Ishikawa (cell line): ENCODE measurements at regions not wholly inside any gene's neighbourhood (a gene's known extent, or its start where the extent isn't known, plus 50 kb on each side); places are given as distances from the start of the nearest gene placed in this dataset.

ENCODE experiments used
- CEBPB ChIP-seq: IDR thresholded peaks from 2 replicates; pipeline ENCODE4 v1.6.1; 2012
- EP300 ChIP-seq: IDR thresholded peaks from 2 replicates; pipeline ENCODE4 v1.6.1; 2012; ENCODE audit warnings: borderline replicate concordance
- RAD21 ChIP-seq: IDR thresholded peaks from 2 replicates; pipeline ENCODE4 v1.6.1; 2012; ENCODE audit warnings: low read depth
- TAF1 ChIP-seq: IDR thresholded peaks from 2 replicates; pipeline ENCODE4 v1.6.1; 2012; ENCODE audit warnings: low read depth, mild to moderate bottlenecking
- TCF12 ChIP-seq: IDR thresholded peaks from 2 replicates; pipeline ENCODE4 v1.6.1; 2012; ENCODE audit warnings: low read depth
- YY1 ChIP-seq: IDR thresholded peaks from 2 replicates; pipeline ENCODE4 v1.6.1; 2012; ENCODE audit warnings: low read depth
- ZBTB7A ChIP-seq: IDR thresholded peaks from 2 replicates; pipeline ENCODE4 v1.6.1; 2012; ENCODE audit warnings: low read depth
- TF ChIP-seq, protein P1 (sequence below): IDR thresholded peaks from 2 replicates; pipeline ENCODE4 v1.6.1; 2012
- TF ChIP-seq, protein P2 (sequence below): IDR thresholded peaks from 2 replicates; pipeline ENCODE4 v1.6.1; 2012; ENCODE audit warnings: low read depth, mild to moderate bottlenecking

DNA sequence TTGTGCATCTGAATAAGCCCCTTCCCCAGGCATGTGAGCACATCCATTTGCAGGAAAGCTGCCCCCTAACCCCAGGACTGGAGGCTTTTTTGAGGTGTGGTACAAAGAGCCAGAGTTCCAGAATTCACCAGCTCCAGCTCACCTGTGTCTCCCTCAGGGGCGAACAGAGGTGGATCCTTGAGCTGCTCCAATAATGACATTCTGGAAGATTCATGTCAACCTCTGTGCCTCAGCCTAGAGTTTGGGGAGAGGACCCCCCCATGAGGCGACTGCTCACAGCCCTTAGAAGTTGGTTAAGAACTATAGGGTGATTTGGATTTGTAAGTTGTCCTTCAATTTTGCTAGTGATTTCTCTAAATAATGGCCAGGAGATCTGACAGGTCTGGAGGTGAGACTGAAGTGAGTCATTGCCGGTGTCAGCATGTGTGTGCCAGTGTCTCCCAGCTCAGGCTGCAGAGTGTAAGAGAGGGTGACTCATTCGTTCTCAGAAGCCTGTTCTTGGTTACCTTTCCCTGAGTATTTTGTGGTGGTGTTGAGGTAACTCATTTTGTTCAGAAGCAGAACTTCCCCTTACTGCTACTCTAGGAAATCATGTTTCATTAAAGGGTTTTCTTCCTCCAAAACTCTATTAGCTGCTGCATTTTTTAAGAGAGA is 136.9 kb upstream of the TOPAZ1 start:
- no peak for TF ChIP-seq EP300
- no peak for TF ChIP-seq YY1
- TF ChIP-seq, protein P1, sequence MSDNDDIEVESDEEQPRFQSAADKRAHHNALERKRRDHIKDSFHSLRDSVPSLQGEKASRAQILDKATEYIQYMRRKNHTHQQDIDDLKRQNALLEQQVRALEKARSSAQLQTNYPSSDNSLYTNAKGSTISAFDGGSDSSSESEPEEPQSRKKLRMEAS: no peak
- TF ChIP-seq CEBPB: no peak
- TF ChIP-seq TAF1: no peak
- no peak for TF ChIP-seq TCF12
- no peak for TF ChIP-seq ZBTB7A
- TF ChIP-seq RAD21: no peak
- TF ChIP-seq, protein P2, sequence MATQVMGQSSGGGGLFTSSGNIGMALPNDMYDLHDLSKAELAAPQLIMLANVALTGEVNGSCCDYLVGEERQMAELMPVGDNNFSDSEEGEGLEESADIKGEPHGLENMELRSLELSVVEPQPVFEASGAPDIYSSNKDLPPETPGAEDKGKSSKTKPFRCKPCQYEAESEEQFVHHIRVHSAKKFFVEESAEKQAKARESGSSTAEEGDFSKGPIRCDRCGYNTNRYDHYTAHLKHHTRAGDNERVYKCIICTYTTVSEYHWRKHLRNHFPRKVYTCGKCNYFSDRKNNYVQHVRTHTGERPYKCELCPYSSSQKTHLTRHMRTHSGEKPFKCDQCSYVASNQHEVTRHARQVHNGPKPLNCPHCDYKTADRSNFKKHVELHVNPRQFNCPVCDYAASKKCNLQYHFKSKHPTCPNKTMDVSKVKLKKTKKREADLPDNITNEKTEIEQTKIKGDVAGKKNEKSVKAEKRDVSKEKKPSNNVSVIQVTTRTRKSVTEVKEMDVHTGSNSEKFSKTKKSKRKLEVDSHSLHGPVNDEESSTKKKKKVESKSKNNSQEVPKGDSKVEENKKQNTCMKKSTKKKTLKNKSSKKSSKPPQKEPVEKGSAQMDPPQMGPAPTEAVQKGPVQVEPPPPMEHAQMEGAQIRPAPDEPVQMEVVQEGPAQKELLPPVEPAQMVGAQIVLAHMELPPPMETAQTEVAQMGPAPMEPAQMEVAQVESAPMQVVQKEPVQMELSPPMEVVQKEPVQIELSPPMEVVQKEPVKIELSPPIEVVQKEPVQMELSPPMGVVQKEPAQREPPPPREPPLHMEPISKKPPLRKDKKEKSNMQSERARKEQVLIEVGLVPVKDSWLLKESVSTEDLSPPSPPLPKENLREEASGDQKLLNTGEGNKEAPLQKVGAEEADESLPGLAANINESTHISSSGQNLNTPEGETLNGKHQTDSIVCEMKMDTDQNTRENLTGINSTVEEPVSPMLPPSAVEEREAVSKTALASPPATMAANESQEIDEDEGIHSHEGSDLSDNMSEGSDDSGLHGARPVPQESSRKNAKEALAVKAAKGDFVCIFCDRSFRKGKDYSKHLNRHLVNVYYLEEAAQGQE: no peak
